GM23338 (cell line): ENCODE measurements at regions not wholly inside any gene's neighbourhood (a gene's known extent, or its start where the extent isn't known, plus 50 kb on each side); places are given as distances from the start of the nearest gene placed in this dataset.

Experiments
- ATAC-seq: fragments of 200-7000 bp; cut with Tn5 transposase; 3 replicates; pipeline ENCODE4 v1.9.1; 2020
- DNase-seq: peaks from one replicate; pipeline ENCODE4 v3.0.0-alpha.2; 2015; ENCODE audit warnings: low spot score
- H2AFZ ChIP-seq: fragments of 200-600 bp; sonication (generic); 2 replicates; pipeline ENCODE4 v1.8.0; 2016; ENCODE audit warnings: antibody characterized with exemption, mild to moderate bottlenecking, moderate library complexity
- H3F3A ChIP-seq: fragments of 200-600 bp; sonication (generic); replicated peaks from 2 replicates; pipeline ENCODE4 v1.8.0; 2017; ENCODE audit warnings: antibody characterized with exemption, mixed run types, low read depth
- H3K27ac ChIP-seq: fragments of 200-600 bp; sonication (generic); 2 replicates; pipeline ENCODE4 v1.6.1; 2016; ENCODE audit warnings: low read depth
- H3K27me3 ChIP-seq: fragments of 200-600 bp; sonication (generic); 2 replicates; pipeline ENCODE4 v1.8.0; 2016; ENCODE audit warnings: mild to moderate bottlenecking, mixed run types, moderate library complexity; ENCODE audit not compliant: insufficient read depth
- H3K36me3 ChIP-seq: fragments of 200-600 bp; sonication (generic); 2 replicates; pipeline ENCODE4 v1.8.0; 2016; ENCODE audit warnings: mild to moderate bottlenecking; ENCODE audit not compliant: insufficient read depth
- H3K4me1 ChIP-seq: fragments of 200-600 bp; sonication (generic); 2 replicates; pipeline ENCODE4 v1.8.0; 2016; ENCODE audit warnings: mild to moderate bottlenecking, moderate library complexity; ENCODE audit not compliant: insufficient read depth
- H3K4me2 ChIP-seq: fragments of 200-600 bp; sonication (generic); 2 replicates; pipeline ENCODE4 v1.7.1; 2017; ENCODE audit warnings: mixed run types
- H3K4me3 ChIP-seq: fragments of 200-600 bp; sonication (generic); 2 replicates; pipeline ENCODE4 v1.6.1; 2016; ENCODE audit warnings: mixed run types
- H3K79me2 ChIP-seq: fragments of 200-600 bp; sonication (generic); replicated peaks from 2 replicates; pipeline ENCODE4 v1.8.0; 2017; ENCODE audit warnings: mild to moderate bottlenecking; ENCODE audit not compliant: insufficient read depth
- H3K9me2 ChIP-seq: fragments of 200-600 bp; sonication (generic); 2 replicates; pipeline ENCODE4 v1.8.0; 2017; ENCODE audit not compliant: insufficient read depth
- H4K20me1 ChIP-seq: fragments of 200-600 bp; sonication (generic); replicated peaks from 2 replicates; pipeline ENCODE4 v1.8.0; 2017; ENCODE audit warnings: mild to moderate bottlenecking; ENCODE audit not compliant: insufficient read depth
- H3K27ac Mint-ChIP-seq: 2 replicates; pipeline ENCODE4 v1.8.0; 2020; ENCODE audit warnings: inconsistent platforms, mild to moderate bottlenecking, moderate library complexity, mixed read lengths
- H3K27me3 Mint-ChIP-seq: 3 replicates; pipeline ENCODE4 v1.8.0; 2022; ENCODE audit warnings: low read depth, mild to moderate bottlenecking, moderate library complexity, mixed read lengths, inconsistent platforms; ENCODE audit not compliant: insufficient read depth, poor library complexity
- H3K36me3 Mint-ChIP-seq: 3 replicates; pipeline ENCODE4 v1.8.0; 2021; ENCODE audit warnings: low read depth, mild to moderate bottlenecking, inconsistent platforms, moderate library complexity, mixed read lengths
- H3K4me1 Mint-ChIP-seq: 3 replicates; pipeline ENCODE4 v1.8.0; 2020; ENCODE audit warnings: mild to moderate bottlenecking, inconsistent platforms, mixed read lengths
- H3K4me3 Mint-ChIP-seq: 3 replicates; pipeline ENCODE4 v1.8.0; 2021; ENCODE audit warnings: moderate library complexity, mild to moderate bottlenecking, inconsistent platforms, mixed read lengths
- H3K9me3 Mint-ChIP-seq: 3 replicates; pipeline ENCODE4 v1.8.0; 2020; ENCODE audit warnings: moderate library complexity, mild to moderate bottlenecking, inconsistent platforms, mixed read lengths
- CREB1 ChIP-seq: fragments of 250-450 bp; sonication (Bioruptor Pico); IDR thresholded peaks from 2 replicates; pipeline ENCODE4 v1.5.0; 2020; ENCODE audit warnings: low read depth, mild to moderate bottlenecking, moderate library complexity
- EZH2 ChIP-seq: fragments of 200-600 bp; sonication (generic); IDR thresholded peaks from one replicate; pipeline ENCODE4 v1.8.0; 2017; ENCODE audit warnings: antibody characterized with exemption, mild to moderate bottlenecking, low read depth; ENCODE audit not compliant: unreplicated experiment
- EZH2phosphoT487 ChIP-seq: fragments of 200-600 bp; sonication (generic); IDR thresholded peaks from one replicate; pipeline ENCODE4 v1.8.1; 2018; ENCODE audit warnings: antibody characterized with exemption; ENCODE audit not compliant: unreplicated experiment
- JUNB ChIP-seq: IDR thresholded peaks from one replicate; pipeline ENCODE4 v1.6.1; 2016; ENCODE audit warnings: antibody characterized with exemption; ENCODE audit not compliant: unreplicated experiment
- POLR2AphosphoS5 ChIP-seq: IDR thresholded peaks from 2 replicates; pipeline ENCODE4 v1.6.1; 2016; ENCODE audit warnings: antibody characterized with exemption, low read depth
- STAT1 ChIP-seq: IDR thresholded peaks from one replicate; pipeline ENCODE4 v1.6.1; 2016; ENCODE audit warnings: antibody characterized with exemption; ENCODE audit not compliant: unreplicated experiment
- ZNF331 ChIP-seq: fragments of 250-450 bp; sonication (Bioruptor Pico); IDR thresholded peaks from 2 replicates; pipeline ENCODE4 v1.5.0; 2020; ENCODE audit warnings: low read depth, mild to moderate bottlenecking, moderate library complexity
- TF ChIP-seq, protein P1 (sequence below): IDR thresholded peaks from one replicate; pipeline ENCODE4 v1.6.1; 2018; ENCODE audit warnings: antibody characterized with exemption; ENCODE audit not compliant: unreplicated experiment
- TF ChIP-seq, protein P2 (sequence below): fragments of 250-450 bp; sonication (Bioruptor Pico); IDR thresholded peaks from 2 replicates; pipeline ENCODE4 v1.5.0; 2020; ENCODE audit warnings: mild to moderate bottlenecking, moderate library complexity
- TF ChIP-seq, protein P3 (sequence below): IDR thresholded peaks from 2 replicates; pipeline ENCODE4 v1.6.1; 2016; ENCODE audit warnings: antibody characterized with exemption
- TF ChIP-seq, protein P4 (sequence below), 2 experiments: fragments of 200-600 bp in 1 of 2; sonication (generic) in 1 of 2; conservative IDR thresholded peaks; 2 replicates each; pipeline versions ENCODE4 v1.5.1 to v1.6.1; 2016 to 2017; ENCODE audit warnings: antibody characterized with exemption in 2 of 2, low read depth in 2 of 2, mild to moderate bottlenecking in 2 of 2, moderate library complexity in 1 of 2

DNA sequence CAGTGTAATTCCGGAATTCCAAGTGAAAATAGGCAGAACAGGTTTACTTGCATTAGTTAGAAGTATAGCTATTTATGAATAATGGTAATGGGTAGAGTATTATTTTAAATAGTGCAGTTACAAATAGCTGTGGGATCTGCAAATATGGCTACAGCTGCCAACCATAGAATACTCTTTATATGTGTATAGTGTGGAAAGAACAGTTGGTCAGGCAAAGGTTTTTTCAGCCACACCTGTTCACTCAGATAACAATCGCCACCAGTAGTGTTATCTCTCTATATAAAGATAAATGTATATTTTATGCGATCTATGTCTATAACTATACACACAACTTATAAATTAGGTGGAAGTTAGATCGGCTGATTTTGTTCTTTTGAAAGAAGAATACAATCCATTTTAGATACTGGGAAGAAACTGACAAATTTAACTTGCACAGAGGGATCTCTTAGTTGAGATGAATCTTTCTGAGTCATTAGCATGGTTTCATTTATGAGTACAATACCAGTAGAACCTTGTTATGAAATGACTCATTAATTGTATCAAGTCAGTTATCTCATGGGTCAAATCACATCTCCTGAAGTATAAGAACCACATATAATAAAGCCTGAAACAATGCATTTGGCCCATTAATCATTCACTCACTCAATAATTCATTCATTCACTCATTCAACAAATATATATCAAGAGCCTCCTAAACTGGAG lies 100.9 kb upstream of the NR3C2 start:
- H3K4me1 ChIP-seq = no peaks in the 10 kb centered on the region

More for the DNA sequence above, 100.9 kb upstream of the NR3C2 start:
- no peaks in the 10 kb centered on the region for H3K4me1 Mint-ChIP-seq
- Histone ChIP-seq H3F3A (no peaks in the 10 kb centered on the region), H3K79me2 (no peaks in the 10 kb centered on the region), H3K27ac (no peak overlapping the region), H4K20me1 (no peaks in the 10 kb centered on the region), H3K36me3 (no peaks in the 10 kb centered on the region), H3K4me2 (no peak overlapping the region), H3K4me3 (no peak overlapping the region), H3K9me2 (no peaks in the 10 kb centered on the region), H2AFZ (no peak overlapping the region), H3K27me3 (no peaks in the 10 kb centered on the region)
- H3K4me3 Mint-ChIP-seq = no peak overlapping the region
- TF ChIP-seq EZH2phosphoT487 = no peak
- TF ChIP-seq, protein P1, sequence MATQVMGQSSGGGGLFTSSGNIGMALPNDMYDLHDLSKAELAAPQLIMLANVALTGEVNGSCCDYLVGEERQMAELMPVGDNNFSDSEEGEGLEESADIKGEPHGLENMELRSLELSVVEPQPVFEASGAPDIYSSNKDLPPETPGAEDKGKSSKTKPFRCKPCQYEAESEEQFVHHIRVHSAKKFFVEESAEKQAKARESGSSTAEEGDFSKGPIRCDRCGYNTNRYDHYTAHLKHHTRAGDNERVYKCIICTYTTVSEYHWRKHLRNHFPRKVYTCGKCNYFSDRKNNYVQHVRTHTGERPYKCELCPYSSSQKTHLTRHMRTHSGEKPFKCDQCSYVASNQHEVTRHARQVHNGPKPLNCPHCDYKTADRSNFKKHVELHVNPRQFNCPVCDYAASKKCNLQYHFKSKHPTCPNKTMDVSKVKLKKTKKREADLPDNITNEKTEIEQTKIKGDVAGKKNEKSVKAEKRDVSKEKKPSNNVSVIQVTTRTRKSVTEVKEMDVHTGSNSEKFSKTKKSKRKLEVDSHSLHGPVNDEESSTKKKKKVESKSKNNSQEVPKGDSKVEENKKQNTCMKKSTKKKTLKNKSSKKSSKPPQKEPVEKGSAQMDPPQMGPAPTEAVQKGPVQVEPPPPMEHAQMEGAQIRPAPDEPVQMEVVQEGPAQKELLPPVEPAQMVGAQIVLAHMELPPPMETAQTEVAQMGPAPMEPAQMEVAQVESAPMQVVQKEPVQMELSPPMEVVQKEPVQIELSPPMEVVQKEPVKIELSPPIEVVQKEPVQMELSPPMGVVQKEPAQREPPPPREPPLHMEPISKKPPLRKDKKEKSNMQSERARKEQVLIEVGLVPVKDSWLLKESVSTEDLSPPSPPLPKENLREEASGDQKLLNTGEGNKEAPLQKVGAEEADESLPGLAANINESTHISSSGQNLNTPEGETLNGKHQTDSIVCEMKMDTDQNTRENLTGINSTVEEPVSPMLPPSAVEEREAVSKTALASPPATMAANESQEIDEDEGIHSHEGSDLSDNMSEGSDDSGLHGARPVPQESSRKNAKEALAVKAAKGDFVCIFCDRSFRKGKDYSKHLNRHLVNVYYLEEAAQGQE = no peak
- TF ChIP-seq ZNF331 = no peak
- TF ChIP-seq STAT1 = no peak
- no peak for TF ChIP-seq EZH2
- TF ChIP-seq, protein P2, sequence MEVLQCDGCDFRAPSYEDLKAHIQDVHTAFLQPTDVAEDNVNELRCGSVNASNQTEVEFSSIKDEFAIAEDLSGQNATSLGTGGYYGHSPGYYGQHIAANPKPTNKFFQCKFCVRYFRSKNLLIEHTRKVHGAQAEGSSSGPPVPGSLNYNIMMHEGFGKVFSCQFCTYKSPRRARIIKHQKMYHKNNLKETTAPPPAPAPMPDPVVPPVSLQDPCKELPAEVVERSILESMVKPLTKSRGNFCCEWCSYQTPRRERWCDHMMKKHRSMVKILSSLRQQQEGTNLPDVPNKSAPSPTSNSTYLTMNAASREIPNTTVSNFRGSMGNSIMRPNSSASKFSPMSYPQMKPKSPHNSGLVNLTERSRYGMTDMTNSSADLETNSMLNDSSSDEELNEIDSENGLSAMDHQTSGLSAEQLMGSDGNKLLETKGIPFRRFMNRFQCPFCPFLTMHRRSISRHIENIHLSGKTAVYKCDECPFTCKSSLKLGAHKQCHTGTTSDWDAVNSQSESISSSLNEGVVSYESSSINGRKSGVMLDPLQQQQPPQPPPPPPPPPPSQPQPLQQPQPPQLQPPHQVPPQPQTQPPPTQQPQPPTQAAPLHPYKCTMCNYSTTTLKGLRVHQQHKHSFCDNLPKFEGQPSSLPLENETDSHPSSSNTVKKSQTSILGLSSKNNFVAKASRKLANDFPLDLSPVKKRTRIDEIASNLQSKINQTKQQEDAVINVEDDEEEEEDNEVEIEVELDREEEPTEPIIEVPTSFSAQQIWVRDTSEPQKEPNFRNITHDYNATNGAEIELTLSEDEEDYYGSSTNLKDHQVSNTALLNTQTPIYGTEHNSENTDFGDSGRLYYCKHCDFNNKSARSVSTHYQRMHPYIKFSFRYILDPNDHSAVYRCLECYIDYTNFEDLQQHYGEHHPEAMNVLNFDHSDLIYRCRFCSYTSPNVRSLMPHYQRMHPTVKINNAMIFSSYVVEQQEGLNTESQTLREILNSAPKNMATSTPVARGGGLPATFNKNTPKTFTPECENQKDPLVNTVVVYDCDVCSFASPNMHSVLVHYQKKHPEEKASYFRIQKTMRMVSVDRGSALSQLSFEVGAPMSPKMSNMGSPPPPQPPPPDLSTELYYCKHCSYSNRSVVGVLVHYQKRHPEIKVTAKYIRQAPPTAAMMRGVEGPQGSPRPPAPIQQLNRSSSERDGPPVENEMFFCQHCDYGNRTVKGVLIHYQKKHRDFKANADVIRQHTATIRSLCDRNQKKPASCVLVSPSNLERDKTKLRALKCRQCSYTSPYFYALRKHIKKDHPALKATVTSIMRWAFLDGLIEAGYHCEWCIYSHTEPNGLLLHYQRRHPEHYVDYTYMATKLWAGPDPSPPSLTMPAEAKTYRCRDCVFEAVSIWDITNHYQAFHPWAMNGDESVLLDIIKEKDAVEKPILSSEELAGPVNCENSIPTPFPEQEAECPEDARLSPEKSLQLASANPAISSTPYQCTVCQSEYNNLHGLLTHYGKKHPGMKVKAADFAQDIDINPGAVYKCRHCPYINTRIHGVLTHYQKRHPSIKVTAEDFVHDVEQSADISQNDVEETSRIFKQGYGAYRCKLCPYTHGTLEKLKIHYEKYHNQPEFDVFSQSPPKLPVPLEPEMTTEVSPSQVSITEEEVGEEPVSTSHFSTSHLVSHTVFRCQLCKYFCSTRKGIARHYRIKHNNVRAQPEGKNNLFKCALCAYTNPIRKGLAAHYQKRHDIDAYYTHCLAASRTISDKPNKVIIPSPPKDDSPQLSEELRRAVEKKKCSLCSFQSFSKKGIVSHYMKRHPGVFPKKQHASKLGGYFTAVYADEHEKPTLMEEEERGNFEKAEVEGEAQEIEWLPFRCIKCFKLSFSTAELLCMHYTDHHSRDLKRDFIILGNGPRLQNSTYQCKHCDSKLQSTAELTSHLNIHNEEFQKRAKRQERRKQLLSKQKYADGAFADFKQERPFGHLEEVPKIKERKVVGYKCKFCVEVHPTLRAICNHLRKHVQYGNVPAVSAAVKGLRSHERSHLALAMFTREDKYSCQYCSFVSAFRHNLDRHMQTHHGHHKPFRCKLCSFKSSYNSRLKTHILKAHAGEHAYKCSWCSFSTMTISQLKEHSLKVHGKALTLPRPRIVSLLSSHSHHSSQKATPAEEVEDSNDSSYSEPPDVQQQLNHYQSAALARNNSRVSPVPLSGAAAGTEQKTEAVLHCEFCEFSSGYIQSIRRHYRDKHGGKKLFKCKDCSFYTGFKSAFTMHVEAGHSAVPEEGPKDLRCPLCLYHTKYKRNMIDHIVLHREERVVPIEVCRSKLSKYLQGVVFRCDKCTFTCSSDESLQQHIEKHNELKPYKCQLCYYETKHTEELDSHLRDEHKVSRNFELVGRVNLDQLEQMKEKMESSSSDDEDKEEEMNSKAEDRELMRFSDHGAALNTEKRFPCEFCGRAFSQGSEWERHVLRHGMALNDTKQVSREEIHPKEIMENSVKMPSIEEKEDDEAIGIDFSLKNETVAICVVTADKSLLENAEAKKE (CRISPR knock-in tag) = no peak
- no peak for TF ChIP-seq JUNB
- no peak for TF ChIP-seq POLR2AphosphoS5
- TF ChIP-seq, protein P3, sequence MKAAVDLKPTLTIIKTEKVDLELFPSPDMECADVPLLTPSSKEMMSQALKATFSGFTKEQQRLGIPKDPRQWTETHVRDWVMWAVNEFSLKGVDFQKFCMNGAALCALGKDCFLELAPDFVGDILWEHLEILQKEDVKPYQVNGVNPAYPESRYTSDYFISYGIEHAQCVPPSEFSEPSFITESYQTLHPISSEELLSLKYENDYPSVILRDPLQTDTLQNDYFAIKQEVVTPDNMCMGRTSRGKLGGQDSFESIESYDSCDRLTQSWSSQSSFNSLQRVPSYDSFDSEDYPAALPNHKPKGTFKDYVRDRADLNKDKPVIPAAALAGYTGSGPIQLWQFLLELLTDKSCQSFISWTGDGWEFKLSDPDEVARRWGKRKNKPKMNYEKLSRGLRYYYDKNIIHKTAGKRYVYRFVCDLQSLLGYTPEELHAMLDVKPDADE = no peak
- no peak for TF ChIP-seq CREB1 (CRISPR knock-in tag)
- TF ChIP-seq, protein P4, sequence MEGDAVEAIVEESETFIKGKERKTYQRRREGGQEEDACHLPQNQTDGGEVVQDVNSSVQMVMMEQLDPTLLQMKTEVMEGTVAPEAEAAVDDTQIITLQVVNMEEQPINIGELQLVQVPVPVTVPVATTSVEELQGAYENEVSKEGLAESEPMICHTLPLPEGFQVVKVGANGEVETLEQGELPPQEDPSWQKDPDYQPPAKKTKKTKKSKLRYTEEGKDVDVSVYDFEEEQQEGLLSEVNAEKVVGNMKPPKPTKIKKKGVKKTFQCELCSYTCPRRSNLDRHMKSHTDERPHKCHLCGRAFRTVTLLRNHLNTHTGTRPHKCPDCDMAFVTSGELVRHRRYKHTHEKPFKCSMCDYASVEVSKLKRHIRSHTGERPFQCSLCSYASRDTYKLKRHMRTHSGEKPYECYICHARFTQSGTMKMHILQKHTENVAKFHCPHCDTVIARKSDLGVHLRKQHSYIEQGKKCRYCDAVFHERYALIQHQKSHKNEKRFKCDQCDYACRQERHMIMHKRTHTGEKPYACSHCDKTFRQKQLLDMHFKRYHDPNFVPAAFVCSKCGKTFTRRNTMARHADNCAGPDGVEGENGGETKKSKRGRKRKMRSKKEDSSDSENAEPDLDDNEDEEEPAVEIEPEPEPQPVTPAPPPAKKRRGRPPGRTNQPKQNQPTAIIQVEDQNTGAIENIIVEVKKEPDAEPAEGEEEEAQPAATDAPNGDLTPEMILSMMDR (conservative IDR thresholded peaks at IDR 0.05; ENCODE audit: low read depth in 2 of 2) = no peak
- no peak for DNase-seq
- H3K9me3 Mint-ChIP-seq = no peaks in the 10 kb centered on the region
- H3K27me3 Mint-ChIP-seq = no peaks in the 10 kb centered on the region
- no peak overlapping the region for H3K27ac Mint-ChIP-seq
- no peak for ATAC-seq
- no peaks in the 10 kb centered on the region for H3K36me3 Mint-ChIP-seq
